ENCODE measurements at regions not wholly inside any gene's neighbourhood (a gene's known extent, or its start where the extent isn't known, plus 50 kb on each side); places are given as distances from the start of the nearest gene placed in this dataset.

DNA sequence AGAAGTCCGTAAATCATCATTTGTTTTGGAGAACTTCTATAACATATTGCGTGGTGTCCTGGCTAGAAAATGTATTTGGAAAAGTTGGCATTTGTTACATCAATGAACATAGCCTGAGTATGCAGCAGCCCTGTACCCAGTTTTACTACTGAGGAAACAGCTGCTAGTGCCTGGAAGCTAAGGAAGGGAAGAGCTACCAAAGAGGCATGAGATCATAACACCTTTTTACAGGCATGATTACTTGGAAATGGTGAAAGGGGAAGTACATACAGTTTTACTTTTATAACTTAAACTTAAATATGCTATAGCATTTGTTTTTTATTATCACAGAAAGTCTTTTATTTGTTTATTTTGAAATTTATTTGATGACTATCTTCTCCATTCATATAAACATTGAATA is 128.4 kb upstream of the MC4R start:
- Histone ChIP-seq H3K27me3 (ENCODE audit: control insufficient read depth, insufficient read depth, low read length) (no peaks in the 10 kb centered on the region), H3K4me3 (ENCODE audit: low read length) (no peak overlapping the region), H3K9me3 (replicated peaks; ENCODE audit: control insufficient read depth, low read depth, low read length) (no peaks in the 10 kb centered on the region), H3K4me1 (ENCODE audit: control insufficient read depth, insufficient read depth, low read length) (no peaks in the 10 kb centered on the region), H3K36me3 (ENCODE audit: control insufficient read depth, insufficient read depth, low read length) (no peaks in the 10 kb centered on the region), H3K27ac (ENCODE audit: low read length) (no peak overlapping the region)
- no CpG with 5 or more reads among the region's 2 CpGs for WGBS (ENCODE audit: insufficient coverage)
- DNase-seq, result no peak

DNA sequence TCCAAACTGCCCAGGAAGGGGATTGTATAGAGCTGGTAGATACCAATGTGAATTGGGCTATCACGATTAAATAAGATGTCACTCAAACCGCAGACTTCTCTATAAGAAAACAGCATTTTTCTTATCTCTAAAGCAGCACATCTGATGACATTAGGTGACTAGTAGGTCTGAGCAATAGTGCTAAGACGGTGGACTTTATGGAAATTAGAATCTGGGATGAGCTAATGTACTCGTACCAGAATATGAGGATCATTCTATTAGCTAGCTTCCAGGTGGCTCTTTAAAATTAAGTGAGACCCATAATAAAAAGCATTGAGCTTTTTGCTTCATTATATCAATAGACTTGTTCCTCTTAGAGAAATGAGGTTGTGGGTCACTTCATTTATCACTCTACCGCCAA is 130.0 kb upstream of the MC4R start:
- DNase-seq, result no peak
- whole genome bisulfite sequencing (ENCODE audit: insufficient coverage), result no CpG with 5 or more reads among the region's 5 CpGs
- no peaks in the 10 kb centered on the region for H3K27me3 ChIP-seq (ENCODE audit: control insufficient read depth, insufficient read depth, low read length)
- no peak overlapping the region for H3K27ac ChIP-seq (ENCODE audit: low read length)
- peaks cover 4% of the 10 kb centered on the region for H3K4me1 ChIP-seq (ENCODE audit: control insufficient read depth, insufficient read depth, low read length)
- H3K9me3 ChIP-seq (replicated peaks; ENCODE audit: control insufficient read depth, low read depth, low read length), result no peaks in the 10 kb centered on the region
- no peaks in the 10 kb centered on the region for H3K36me3 ChIP-seq (ENCODE audit: control insufficient read depth, insufficient read depth, low read length)
- H3K4me3 ChIP-seq (ENCODE audit: low read length), result no peak overlapping the region

DNA sequence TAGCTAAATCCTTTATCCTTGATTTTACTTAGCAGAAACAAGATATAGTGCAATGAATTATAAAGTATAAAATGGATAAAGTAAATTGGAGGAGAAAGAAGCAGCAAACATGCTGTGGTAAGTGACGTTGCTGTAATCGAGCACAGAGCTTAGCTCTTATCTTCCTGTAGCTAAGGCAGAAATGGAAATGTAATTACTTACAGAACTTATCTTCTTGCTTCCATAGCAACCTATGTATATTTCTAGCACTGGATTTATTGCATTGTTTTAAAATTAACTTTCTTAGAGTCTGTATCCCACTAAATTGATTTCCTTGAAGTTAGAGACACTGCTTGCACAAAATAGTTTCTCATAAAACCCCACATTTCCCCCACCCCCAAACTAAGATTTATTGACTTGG is 130.6 kb upstream of the MC4R start:
- no peaks in the 10 kb centered on the region for H3K9me3 ChIP-seq (replicated peaks; ENCODE audit: control insufficient read depth, low read depth, low read length)
- peaks cover 4% of the 10 kb centered on the region for H3K4me1 ChIP-seq (ENCODE audit: control insufficient read depth, insufficient read depth, low read length)
- H3K36me3 ChIP-seq (ENCODE audit: control insufficient read depth, insufficient read depth, low read length), result no peaks in the 10 kb centered on the region
- H3K27me3 ChIP-seq (ENCODE audit: control insufficient read depth, insufficient read depth, low read length), result no peaks in the 10 kb centered on the region
- DNase-seq, result peak; percentile 5
- no peak overlapping the region for H3K4me3 ChIP-seq (ENCODE audit: low read length)
- H3K27ac ChIP-seq (ENCODE audit: low read length), result no peak overlapping the region
- no CpG with 5 or more reads among the region's 2 CpGs for WGBS (ENCODE audit: insufficient coverage)

DNA sequence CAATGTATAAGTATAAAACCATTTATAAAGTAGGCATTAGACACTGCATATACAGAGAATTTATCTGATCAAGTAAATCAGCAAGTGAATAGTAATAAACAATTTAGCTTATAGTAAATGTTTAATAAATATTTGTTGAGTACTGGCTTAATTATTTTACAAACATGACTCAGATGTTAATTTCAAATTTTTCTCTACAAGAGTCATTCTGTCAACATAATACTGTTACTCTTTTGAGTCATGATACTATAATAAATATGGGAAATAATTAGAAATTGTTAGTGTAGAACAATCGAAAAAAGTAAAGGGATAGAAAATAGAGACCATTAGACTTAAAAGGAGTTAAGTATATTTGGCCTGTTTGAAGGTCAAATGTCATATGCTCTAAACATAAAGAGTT is 133.6 kb upstream of the MC4R start:
- Histone ChIP-seq H3K36me3 (ENCODE audit: control insufficient read depth, insufficient read depth, low read length) (no peaks in the 10 kb centered on the region), H3K4me1 (ENCODE audit: control insufficient read depth, insufficient read depth, low read length) (peaks cover 4% of the 10 kb centered on the region), H3K9me3 (replicated peaks; ENCODE audit: control insufficient read depth, low read depth, low read length) (no peaks in the 10 kb centered on the region), H3K27me3 (ENCODE audit: control insufficient read depth, insufficient read depth, low read length) (no peaks in the 10 kb centered on the region), H3K4me3 (ENCODE audit: low read length) (no peak overlapping the region), H3K27ac (ENCODE audit: low read length) (no peak overlapping the region)
- no CpG with 5 or more reads among the region's 1 CpG for WGBS (ENCODE audit: insufficient coverage)
- DNase-seq, result no peak

DNA sequence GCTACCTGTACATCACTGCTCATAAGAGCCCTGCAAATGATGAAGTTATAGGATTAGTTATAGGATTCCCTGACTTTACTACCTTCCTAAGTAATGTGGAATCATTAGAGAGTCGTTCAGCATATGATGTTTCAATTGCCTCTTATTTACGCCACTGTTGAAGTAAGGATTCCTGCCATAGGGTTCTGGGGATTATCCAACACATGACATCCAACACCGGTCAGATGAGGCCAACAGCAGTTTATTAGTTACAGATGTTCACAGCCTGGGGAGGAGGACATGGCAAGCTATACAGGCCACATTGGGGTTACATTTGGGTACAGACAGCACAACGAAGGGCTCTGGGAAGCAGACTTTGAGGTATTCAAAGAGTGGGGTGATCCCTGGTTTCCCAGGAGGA is 134.1 kb upstream of the MC4R start:
- Histone ChIP-seq H3K27me3 (ENCODE audit: control insufficient read depth, insufficient read depth, low read length) (no peaks in the 10 kb centered on the region), H3K27ac (ENCODE audit: low read length) (no peak overlapping the region), H3K4me1 (ENCODE audit: control insufficient read depth, insufficient read depth, low read length) (peaks cover 4% of the 10 kb centered on the region), H3K9me3 (replicated peaks; ENCODE audit: control insufficient read depth, low read depth, low read length) (no peaks in the 10 kb centered on the region), H3K4me3 (ENCODE audit: low read length) (no peak overlapping the region), H3K36me3 (ENCODE audit: control insufficient read depth, insufficient read depth, low read length) (no peaks in the 10 kb centered on the region)
- 8% methylated on average over 2 of the region's 4 CpGs for WGBS (ENCODE audit: insufficient coverage)
- peak; percentile 70 for DNase-seq

DNA sequence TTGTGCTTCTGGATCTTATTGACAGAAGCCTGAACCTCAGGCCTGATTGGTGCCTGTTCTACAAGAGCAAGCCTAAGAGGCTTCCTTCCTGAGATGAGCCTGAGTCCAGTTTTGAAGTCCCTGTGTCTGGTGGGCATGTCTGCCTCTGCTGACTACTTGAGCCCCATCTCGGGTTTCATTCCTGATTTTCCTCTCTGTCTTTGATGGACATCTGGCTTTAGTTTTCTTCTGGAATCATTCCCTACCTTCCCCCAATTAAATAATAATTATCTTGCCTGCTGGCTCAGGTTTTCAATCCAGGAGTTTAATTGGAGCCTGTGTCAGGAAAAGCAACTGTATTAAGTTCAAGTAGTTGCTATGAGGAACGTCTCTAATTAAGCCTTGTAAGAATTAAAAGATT is 135.5 kb upstream of the MC4R start:
- 40% methylated on average over 1 of the region's 2 CpGs for WGBS (ENCODE audit: insufficient coverage)
- Histone ChIP-seq H3K4me3 (ENCODE audit: low read length) (no peak overlapping the region), H3K36me3 (ENCODE audit: control insufficient read depth, insufficient read depth, low read length) (no peaks in the 10 kb centered on the region), H3K27ac (ENCODE audit: low read length) (no peak overlapping the region), H3K9me3 (replicated peaks; ENCODE audit: control insufficient read depth, low read depth, low read length) (no peaks in the 10 kb centered on the region), H3K27me3 (ENCODE audit: control insufficient read depth, insufficient read depth, low read length) (no peaks in the 10 kb centered on the region), H3K4me1 (ENCODE audit: control insufficient read depth, insufficient read depth, low read length) (peaks cover 4% of the 10 kb centered on the region)
- peak; percentile 2 for DNase-seq

DNA sequence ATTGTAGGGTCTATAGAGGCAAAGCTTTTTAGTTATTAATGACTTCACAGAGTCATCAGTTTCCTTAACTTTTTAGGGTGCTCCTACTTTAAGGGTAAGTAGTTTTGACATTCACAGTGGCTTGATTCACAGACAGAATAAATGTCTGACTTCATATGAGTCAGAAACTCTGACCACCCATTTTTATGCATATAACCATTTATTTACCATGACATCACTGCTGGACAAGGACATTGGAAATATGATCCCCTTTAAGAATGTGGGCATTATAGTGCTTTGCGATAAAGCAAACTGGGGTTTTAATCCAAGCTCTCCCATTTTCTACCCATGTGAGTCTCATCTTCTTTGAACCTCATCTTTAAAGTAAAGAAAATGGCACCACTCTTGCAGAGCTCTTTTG is 162.0 kb upstream of the MC4R start:
- WGBS (ENCODE audit: insufficient coverage), result no CpG with 5 or more reads among the region's 1 CpG
- DNase-seq, result peak; percentile 5
- no peaks in the 10 kb centered on the region for H3K4me1 ChIP-seq (ENCODE audit: control insufficient read depth, insufficient read depth, low read length)

DNA sequence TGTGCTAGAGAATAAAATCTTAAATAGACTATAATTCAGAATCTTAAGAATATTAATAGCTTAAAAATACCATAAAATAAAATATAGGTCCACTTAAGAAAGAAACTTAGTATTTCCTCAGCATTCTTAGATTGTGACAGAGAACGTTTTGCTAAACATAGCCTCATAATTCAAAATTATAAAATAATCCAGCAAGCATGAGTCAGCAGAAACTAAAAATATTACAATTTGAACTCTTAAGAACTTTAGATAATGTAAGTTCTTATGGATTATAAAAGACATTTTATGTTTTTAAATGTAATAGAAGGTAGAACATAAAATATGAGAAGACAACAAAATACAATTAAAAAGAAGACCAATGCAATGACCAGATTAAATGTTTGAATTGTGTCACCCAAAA is 164.5 kb upstream of the MC4R start:
- H3K36me3 ChIP-seq (ENCODE audit: control insufficient read depth, insufficient read depth, low read length), result no peaks in the 10 kb centered on the region
- DNase-seq, result no peak
- no CpG with 5 or more reads among the region's 1 CpG for WGBS (ENCODE audit: insufficient coverage)
- H3K4me1 ChIP-seq (ENCODE audit: control insufficient read depth, insufficient read depth, low read length), result no peaks in the 10 kb centered on the region
- no peak overlapping the region for H3K27ac ChIP-seq (ENCODE audit: low read length)
- no peaks in the 10 kb centered on the region for H3K27me3 ChIP-seq (ENCODE audit: control insufficient read depth, insufficient read depth, low read length)
- no peak overlapping the region for H3K4me3 ChIP-seq (ENCODE audit: low read length)
- H3K9me3 ChIP-seq (replicated peaks; ENCODE audit: control insufficient read depth, low read depth, low read length), result no peaks in the 10 kb centered on the region

More for the DNA sequence above, 162.0 kb upstream of the MC4R start:
- Histone ChIP-seq H3K27me3 (ENCODE audit: control insufficient read depth, insufficient read depth, low read length) (no peaks in the 10 kb centered on the region), H3K36me3 (ENCODE audit: control insufficient read depth, insufficient read depth, low read length) (no peaks in the 10 kb centered on the region), H3K4me3 (ENCODE audit: low read length) (no peak overlapping the region), H3K27ac (ENCODE audit: low read length) (no peak overlapping the region), H3K9me3 (replicated peaks; ENCODE audit: control insufficient read depth, low read depth, low read length) (no peaks in the 10 kb centered on the region)

DNA sequence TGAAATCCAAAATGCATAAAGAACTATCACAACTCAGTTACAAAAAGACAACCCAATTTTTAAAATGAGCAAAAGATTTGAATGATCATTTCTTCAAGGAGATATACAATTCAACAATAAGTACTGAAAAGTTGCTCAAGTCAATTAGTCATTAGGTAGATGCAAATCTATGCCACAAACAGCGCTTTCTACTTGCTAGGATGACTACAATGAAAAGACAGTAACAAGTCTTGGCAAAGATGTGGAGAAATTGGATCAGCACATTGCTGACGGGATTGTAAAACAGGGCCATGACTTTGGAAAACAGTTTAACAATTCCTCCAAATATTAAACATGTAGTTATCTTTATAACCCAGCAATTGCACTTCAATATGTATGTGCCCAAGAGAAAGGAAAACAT is 166.3 kb upstream of the MC4R start:
- Histone ChIP-seq H3K4me1 (ENCODE audit: control insufficient read depth, insufficient read depth, low read length) (no peaks in the 10 kb centered on the region), H3K36me3 (ENCODE audit: control insufficient read depth, insufficient read depth, low read length) (no peaks in the 10 kb centered on the region), H3K9me3 (replicated peaks; ENCODE audit: control insufficient read depth, low read depth, low read length) (no peaks in the 10 kb centered on the region), H3K4me3 (ENCODE audit: low read length) (no peak overlapping the region), H3K27ac (ENCODE audit: low read length) (no peak overlapping the region), H3K27me3 (ENCODE audit: control insufficient read depth, insufficient read depth, low read length) (no peaks in the 10 kb centered on the region)
- WGBS (ENCODE audit: insufficient coverage), result 64% methylated on average over 2 of the region's 2 CpGs
- DNase-seq, result no peak

DNA sequence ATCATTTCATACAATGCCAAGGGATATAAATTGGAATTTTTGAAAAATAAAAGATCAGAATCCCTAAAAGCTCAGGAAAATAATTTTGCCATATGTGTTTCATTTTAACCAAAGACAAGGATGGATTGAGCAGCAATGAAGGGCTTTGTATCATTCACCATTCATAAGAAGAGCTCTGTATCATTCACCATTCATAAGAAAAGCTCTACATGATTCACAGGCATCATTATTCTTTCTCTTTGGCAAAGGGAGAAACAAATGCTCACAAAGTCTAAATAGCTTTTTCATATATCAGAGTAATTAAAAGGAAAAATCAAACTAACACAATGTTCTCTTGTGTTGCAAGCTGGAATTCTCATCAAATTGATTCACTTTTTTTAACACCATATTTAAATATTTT is 169.1 kb upstream of the MC4R start:
- Histone ChIP-seq H3K9me3 (replicated peaks; ENCODE audit: control insufficient read depth, low read depth, low read length) (no peaks in the 10 kb centered on the region), H3K4me1 (ENCODE audit: control insufficient read depth, insufficient read depth, low read length) (no peaks in the 10 kb centered on the region), H3K36me3 (ENCODE audit: control insufficient read depth, insufficient read depth, low read length) (no peaks in the 10 kb centered on the region), H3K27ac (ENCODE audit: low read length) (no peak overlapping the region), H3K27me3 (ENCODE audit: control insufficient read depth, insufficient read depth, low read length) (no peaks in the 10 kb centered on the region), H3K4me3 (ENCODE audit: low read length) (no peak overlapping the region)
- DNase-seq, result no peak

DNA sequence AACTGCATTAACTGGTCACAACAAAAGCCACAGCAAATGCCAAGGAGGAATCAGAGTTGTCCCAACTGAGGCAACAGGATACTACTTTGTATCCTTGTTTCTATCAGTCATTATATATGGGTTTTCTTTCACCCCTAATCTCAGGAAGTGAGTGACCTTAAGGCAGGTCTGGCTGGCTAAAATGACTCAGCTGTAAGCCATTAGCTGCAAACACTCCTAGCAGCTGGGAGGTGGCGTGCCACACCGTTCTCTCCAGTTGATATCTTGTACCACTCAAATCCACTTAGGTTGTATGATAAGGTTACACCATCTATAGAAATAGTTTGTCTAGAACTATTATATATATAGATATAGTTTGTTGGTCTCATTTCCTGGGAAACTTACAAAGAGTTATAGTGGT is 171.1 kb upstream of the MC4R start:
- DNase-seq, result no peak
- Histone ChIP-seq H3K9me3 (replicated peaks; ENCODE audit: control insufficient read depth, low read depth, low read length) (no peaks in the 10 kb centered on the region), H3K4me3 (ENCODE audit: low read length) (no peak overlapping the region), H3K4me1 (ENCODE audit: control insufficient read depth, insufficient read depth, low read length) (no peaks in the 10 kb centered on the region), H3K36me3 (ENCODE audit: control insufficient read depth, insufficient read depth, low read length) (no peaks in the 10 kb centered on the region), H3K27ac (ENCODE audit: low read length) (no peak overlapping the region), H3K27me3 (ENCODE audit: control insufficient read depth, insufficient read depth, low read length) (no peaks in the 10 kb centered on the region)
- no CpG with 5 or more reads among the region's 2 CpGs for WGBS (ENCODE audit: insufficient coverage)

Measured in muscle of leg (tissue), 3 donors.